ENCODE measurements at regions not wholly inside any gene's neighbourhood (a gene's known extent, or its start where the extent isn't known, plus 50 kb on each side); places are given as distances from the start of the nearest gene placed in this dataset.

- CTCF ChIA-PET = no interaction called here
- H3K27me3 Mint-ChIP-seq = no peaks in the 10 kb centered on the region
- POLR2A ChIA-PET = no interaction called here
- H3K4me1 Mint-ChIP-seq (ENCODE audit: low read depth) = no peaks in the 10 kb centered on the region
- no peak overlapping the region for H3K4me3 Mint-ChIP-seq
- ATAC-seq = no peak
- DNase-seq = no peak
- no peaks in the 10 kb centered on the region for H3K36me3 Mint-ChIP-seq (ENCODE audit: low read depth)
- no peak overlapping the region for H3K27ac Mint-ChIP-seq
- TF ChIP-seq, protein P1, sequence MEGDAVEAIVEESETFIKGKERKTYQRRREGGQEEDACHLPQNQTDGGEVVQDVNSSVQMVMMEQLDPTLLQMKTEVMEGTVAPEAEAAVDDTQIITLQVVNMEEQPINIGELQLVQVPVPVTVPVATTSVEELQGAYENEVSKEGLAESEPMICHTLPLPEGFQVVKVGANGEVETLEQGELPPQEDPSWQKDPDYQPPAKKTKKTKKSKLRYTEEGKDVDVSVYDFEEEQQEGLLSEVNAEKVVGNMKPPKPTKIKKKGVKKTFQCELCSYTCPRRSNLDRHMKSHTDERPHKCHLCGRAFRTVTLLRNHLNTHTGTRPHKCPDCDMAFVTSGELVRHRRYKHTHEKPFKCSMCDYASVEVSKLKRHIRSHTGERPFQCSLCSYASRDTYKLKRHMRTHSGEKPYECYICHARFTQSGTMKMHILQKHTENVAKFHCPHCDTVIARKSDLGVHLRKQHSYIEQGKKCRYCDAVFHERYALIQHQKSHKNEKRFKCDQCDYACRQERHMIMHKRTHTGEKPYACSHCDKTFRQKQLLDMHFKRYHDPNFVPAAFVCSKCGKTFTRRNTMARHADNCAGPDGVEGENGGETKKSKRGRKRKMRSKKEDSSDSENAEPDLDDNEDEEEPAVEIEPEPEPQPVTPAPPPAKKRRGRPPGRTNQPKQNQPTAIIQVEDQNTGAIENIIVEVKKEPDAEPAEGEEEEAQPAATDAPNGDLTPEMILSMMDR (IDR thresholded peaks at IDR 0.05) = no peak
- intact Hi-C loops (cut with micrococcal nuclease) = no loop called here
- peaks cover 4% of the 10 kb centered on the region for H3K9me3 Mint-ChIP-seq
Measured at GRCh38 chr13:71117920-71118319, 749.1 kb downstream of the DACH1 start.

- no peaks in the 10 kb centered on the region for H3K27me3 Mint-ChIP-seq
- intact Hi-C loops (cut with micrococcal nuclease) = no loop called here
- POLR2A ChIA-PET = no interaction called here
- peaks cover 8% of the 10 kb centered on the region for H3K9me3 Mint-ChIP-seq
- ATAC-seq (no peak), DNase-seq (no peak)
- no peaks in the 10 kb centered on the region for H3K4me1 Mint-ChIP-seq (ENCODE audit: low read depth)
- H3K27ac Mint-ChIP-seq = no peak overlapping the region
- CTCF ChIA-PET = no interaction called here
- TF ChIP-seq, protein P1 (IDR thresholded peaks at IDR 0.05) = no peak
- no peak overlapping the region for H3K4me3 Mint-ChIP-seq
- H3K36me3 Mint-ChIP-seq (ENCODE audit: low read depth) = no peaks in the 10 kb centered on the region
Measured at GRCh38 chr13:71115301-71115700, 751.7 kb downstream of the DACH1 start.

- POLR2A ChIA-PET = no interaction called here
- ATAC-seq (no peak), DNase-seq (no peak)
- no peak overlapping the region for H3K4me3 Mint-ChIP-seq
- no peaks in the 10 kb centered on the region for H3K4me1 Mint-ChIP-seq (ENCODE audit: low read depth)
- H3K27me3 Mint-ChIP-seq = no peaks in the 10 kb centered on the region
- no peak overlapping the region for H3K27ac Mint-ChIP-seq
- CTCF ChIA-PET = no interaction called here
- intact Hi-C loops (cut with micrococcal nuclease) = no loop called here
- H3K9me3 Mint-ChIP-seq = peaks cover 3% of the 10 kb centered on the region
- TF ChIP-seq, protein P1 (IDR thresholded peaks at IDR 0.05) = no peak
- no peaks in the 10 kb centered on the region for H3K36me3 Mint-ChIP-seq (ENCODE audit: low read depth)
Measured at GRCh38 chr13:71096421-71096820, 770.6 kb downstream of the DACH1 start.

DNA sequence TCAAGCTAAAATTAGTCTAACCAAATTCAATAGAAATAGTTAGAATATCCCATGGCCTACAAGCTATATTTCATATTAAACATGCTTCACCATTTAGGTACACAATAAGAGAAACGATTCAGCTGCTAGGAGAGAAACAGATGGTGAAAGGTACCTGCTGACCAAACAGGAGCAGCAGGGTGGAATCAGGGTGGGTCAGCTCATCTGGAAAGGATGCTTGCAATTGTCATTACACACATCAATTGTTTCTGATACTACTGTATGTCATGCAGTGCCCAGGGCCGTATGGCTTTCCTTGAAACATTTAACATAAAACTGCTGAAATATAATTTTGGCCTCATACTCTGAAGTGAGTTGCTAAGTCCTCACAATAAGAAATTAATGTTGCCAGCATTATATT is 776.0 kb downstream of the DACH1 start:
- POLR2A ChIA-PET = no interaction called here
- TF ChIP-seq, protein P1 (IDR thresholded peaks at IDR 0.05) = no peak
- Mint-ChIP-seq H3K27ac (no peak overlapping the region), H3K36me3 (ENCODE audit: low read depth) (no peaks in the 10 kb centered on the region), H3K9me3 (peaks cover 8% of the 10 kb centered on the region), H3K4me3 (no peak overlapping the region), H3K4me1 (ENCODE audit: low read depth) (no peaks in the 10 kb centered on the region), H3K27me3 (no peaks in the 10 kb centered on the region)
- intact Hi-C loops (cut with micrococcal nuclease) = no loop called here
- no peak for DNase-seq
- ATAC-seq = no peak
- CTCF ChIA-PET = no interaction called here

- H3K36me3 Mint-ChIP-seq (ENCODE audit: low read depth) = no peaks in the 10 kb centered on the region
- no peaks in the 10 kb centered on the region for H3K27me3 Mint-ChIP-seq
- H3K4me1 Mint-ChIP-seq (ENCODE audit: low read depth) = no peaks in the 10 kb centered on the region
- TF ChIP-seq, protein P1 (IDR thresholded peaks at IDR 0.05) = no peak
- H3K9me3 Mint-ChIP-seq = peaks cover 7% of the 10 kb centered on the region
- DNase-seq (no peak), ATAC-seq (no peak)
- CTCF ChIA-PET = no interaction called here
- no peak overlapping the region for H3K27ac Mint-ChIP-seq
- H3K4me3 Mint-ChIP-seq = no peak overlapping the region
- POLR2A ChIA-PET = no interaction called here
- intact Hi-C loops (cut with micrococcal nuclease) = no loop called here
Measured at GRCh38 chr13:71089056-71089455, 777.9 kb downstream of the DACH1 start.

Measured in activated CD8-positive, alpha-beta T cell treated with anti-CD3 and anti-CD28 coated beads for 36 hours (primary cell).